ENCODE measurements at regions not wholly inside any gene's neighbourhood (a gene's known extent, or its start where the extent isn't known, plus 50 kb on each side); places are given as distances from the start of the nearest gene placed in this dataset.
"Not testable (repeated sequence)": the region's sequence is repeated elsewhere in the genome, so short reads cannot be mapped to it uniquely, and the experiment has no call there.

DNA sequence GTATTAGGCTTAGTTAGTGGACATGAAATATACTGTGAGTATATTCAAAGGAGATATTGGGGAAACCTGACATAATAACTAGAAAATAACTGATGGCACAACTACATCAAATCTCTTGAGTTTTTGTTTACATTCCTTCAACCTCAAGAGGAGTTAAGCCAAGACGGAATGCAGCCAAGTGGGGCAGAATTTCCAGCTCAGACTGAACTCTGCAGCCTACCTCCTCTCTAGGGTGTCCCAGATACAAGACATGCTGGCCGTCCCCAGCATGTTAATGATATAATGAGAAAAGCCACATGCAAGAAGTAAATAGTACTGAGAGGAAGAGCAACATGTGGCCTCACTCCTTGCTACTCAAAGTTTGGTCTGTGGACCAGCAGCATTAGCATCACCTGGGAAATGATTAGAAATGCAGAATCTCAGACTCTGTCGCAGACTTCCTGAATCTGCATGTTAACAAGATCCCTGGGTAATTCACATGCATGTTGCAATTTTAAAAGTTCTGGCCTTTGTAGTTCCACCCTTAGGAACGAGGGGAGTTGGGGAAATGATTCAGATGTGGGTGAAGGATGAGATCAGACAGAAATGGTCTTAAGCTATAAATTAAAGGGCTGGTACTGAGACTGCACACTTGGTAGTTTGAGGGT, 118.4 kb upstream of the CACUL1 start:
- DNase-seq, result no peak

DNA sequence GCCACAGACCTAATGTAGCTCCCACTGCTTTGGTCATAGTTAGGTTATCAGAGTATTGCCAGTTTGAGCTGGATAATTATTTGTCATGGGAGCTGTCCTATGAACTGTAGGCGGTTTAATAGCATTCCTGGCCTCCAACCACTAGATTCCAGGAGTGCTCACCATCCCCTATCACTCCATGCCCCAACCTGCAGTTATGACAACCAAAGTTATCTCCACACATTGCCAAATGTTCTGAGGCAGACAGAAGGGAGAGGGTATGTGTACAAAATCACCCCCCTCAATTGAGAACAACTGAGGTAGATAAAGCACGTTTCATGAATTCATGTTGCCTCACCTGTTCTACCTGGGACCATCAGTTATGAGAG, 119.0 kb upstream of the CACUL1 start:
- no peak for DNase-seq

DNA sequence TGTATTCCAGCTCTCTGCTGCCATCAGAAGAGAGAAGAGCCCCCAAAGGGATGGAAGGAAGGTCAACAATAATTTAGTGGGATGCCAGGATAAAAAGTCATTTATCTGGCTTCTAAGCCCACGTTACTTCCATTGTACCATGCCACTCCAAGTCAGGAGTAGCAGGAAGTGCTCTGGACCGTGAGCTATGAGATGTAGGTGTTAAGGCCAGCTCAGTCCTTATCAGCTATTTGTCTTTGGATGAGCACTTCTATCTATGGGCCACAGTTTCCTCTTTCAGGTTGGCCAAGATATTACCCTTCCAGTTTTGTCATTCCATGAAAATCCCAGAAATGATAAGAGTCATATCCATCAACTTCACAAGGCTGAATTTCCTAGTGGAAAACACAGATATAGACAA, 119.4 kb upstream of the CACUL1 start:
- no peak for DNase-seq

DNA sequence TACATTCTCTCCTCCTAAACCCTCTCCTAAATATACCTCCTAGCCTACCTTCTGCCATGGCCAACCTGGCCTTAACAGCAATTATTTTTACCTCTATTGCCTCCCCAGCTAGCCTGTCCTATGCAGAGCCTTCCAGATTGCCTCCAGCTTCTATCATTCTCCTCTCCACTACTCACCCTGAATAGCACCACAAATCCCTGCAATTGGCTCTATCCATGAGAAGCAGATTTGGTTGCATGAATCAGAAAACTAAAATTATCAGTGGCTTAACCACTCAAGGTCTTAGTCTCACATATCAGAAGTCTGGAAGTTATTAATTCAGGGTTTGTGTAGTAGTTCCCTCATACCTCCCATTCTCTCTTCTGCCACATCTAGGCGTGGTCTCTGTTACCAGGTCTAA, 120.3 kb upstream of the CACUL1 start:
- no peak for DNase-seq

DNA sequence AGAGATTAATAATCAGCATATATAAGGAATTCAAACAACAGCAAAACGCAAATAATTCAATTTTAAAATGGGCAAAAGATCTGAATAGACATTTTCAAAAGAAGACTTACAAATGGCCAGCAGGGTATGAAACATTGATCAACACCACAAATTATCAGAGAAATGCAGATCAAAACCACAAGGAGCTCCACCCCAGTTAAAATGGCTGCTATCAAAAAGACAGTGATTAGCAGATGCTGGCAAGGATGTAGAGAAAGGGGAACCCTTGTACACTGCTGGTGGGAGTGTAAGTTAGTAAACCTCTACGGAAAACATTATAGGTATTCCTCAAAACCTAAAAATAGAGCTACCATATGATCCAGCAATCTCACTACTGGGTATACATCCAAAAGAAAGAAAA, 128.0 kb upstream of the CACUL1 start:
- no peak for DNase-seq

DNA sequence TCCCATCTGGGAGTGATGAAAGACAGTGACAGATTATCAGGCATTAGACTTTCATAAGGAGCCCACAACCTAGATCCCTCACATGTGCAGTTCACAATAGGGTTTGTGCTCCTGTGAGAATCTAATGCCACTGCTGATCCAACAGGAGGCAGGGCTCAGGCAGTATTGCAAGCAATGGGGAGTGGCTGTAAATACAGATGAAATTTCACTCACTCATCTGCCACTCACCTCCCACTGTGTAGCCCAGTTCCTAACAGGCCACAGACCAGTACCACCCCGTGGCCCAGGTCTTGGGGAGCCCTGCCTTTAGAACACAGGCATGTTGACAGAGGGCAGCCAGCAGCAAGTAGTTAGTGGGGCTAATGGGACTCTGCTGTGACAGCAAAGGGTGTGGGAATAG, 137.3 kb upstream of the NANOS1 start:
- DNase-seq, result no peak

DNA sequence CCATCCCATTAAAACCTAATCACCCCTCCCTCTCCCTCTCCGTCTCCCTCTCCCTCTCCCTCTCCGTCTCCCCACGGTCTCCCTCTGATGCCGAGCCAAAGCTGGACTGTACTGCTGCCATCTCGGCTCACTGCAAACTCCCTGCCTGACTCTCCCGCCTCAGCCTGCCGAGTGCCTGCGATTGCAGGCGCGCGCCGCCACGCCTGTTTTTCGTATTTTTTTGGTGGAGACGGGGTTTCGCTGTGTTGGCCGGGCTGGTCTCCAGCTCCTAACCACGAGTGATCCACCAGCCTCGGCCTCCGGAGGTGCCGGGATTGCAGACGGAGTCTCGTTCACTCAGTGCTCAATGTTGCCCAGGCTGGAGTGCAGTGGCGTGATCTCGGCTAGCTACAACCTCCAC, 134.6 kb upstream of the NANOS1 start:
- DNase-seq, result not testable (repeated sequence)

DNA sequence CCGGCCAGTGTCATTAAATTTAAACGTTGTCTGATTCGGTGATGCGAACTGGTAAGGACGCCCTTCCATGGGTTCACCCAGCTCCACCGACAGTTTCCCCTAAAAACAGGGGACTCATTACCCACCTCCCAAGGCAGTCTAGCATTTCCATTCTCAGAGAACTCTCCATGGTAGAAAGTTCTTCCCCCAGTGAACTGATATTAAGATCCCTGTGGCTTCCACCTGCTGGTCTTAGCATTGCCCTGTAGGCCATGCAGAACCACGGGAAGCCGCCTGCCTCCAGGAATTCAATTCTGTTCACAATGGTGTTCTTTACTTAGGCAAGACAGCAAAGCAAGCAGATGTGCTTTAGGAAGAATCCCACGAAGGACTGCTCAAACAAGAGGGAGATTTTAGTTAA, 128.9 kb upstream of the NANOS1 start:
- no peak for DNase-seq

DNA sequence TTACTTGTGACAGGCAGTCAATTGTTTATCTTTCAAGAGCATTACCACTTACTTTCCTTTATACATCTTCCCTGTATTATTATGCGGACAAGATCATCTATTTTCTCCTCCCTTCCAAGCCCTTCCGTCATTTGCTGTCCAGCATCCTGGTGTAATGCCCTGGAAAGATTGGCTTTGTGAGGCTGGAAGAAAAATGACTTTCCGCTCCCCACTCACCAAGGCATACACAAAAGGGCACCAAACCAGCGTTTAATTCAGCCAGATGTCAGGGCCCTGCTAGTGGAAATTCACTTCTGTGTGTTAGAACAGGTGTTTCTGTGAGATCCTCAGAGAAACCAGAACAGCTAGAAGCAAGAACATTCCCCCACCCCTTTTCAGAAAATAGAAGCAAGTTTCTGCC, 128.1 kb upstream of the NANOS1 start:
- no peak for DNase-seq

DNA sequence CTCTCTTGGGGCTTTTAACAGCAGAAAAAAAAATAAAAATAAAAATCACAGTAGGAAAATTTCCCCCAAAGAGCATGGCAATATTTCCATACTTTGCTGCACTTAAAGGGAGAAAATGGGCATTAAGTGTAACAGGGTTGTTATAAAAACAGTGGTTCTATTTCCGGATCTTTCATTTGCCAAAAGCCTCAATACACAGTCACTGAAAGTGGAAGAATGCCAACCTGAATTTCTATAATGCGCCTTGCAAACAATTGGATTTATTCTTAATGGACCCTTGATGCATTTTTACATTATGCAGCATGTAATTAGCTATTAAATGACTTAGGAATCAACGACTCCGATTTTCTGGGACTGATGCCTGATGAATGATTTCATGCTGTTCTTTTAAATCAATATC, 127.6 kb upstream of the NANOS1 start:
- no peak for DNase-seq

DNA sequence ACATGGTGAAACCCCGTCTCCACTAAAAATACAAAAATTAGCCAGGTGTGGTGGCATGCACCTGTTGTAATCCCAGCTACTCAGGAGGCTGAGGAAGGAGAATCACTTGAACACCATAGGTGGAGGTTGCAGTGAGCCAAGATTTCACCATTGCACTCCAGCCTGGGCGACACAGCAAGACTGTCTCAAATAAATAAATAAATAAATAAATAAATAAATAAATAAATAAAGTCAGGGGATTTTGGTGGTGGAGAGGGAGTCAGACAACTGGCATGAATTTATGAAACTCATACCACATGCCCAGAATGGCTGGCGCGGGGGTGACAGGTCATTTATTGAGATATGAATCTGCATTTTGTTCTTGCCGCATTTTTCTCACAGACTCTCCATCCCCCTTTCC, 126.9 kb upstream of the NANOS1 start:
- not testable (repeated sequence) for DNase-seq

DNA sequence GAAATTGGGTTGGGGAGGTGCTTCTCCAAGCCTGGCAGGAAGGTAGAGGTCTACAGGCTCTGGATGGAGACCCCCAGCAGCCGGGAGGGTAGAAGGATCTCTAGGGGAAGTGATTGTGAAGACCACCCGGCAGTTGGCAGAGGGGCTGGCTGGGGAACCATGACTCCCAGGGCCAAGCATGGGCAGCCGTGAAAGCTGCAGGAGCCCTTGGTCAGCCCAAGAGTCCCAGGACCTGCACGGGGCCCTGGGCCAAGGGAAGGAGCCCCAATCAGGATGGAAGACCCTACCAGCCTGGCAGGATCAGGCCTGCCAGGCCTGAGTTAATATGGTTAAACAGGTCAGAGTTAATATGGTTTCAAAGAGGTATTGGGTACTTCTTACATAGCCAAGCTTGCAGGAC, 126.3 kb upstream of the NANOS1 start:
- no peak for DNase-seq

DNA sequence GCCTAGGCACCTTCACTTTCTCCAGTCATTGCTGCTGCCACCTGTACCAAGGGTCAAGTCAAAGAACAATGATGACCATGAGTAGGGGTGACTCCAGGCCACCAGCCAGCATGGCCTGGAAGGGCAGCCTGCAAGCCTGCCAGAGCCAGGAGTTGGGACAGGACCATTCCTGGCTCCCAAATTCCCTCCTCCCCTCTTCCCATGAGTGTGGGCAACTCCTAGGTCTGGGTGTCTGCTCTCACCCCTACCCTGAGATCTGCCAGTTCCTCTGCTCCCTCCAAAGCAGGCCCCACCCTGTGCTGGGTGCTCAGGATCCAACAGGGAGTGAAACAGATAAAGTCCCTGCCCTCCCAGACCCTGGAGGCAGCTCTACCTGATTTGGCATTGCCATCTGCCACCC, 125.8 kb upstream of the NANOS1 start:
- no peak for DNase-seq

DNA sequence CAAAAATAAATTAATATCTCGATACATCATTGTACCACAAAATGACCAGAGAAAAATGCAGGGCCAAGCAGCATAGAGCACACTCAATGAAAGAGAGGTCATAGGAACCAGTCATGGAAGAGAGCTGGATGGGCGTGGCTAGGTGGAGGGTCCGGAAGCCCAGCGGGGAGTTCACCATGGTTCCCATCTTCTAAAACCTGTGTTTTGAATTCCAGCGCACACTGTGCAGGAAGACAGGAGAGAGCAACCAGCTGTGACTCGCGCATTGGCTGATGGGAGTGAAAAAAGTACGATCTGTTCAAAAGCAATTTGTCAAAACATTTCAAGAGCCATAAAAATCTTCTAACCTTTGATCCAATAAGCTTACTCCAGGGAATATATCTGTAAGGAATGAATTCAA, 125.2 kb upstream of the NANOS1 start:
- no peak for DNase-seq

DNA sequence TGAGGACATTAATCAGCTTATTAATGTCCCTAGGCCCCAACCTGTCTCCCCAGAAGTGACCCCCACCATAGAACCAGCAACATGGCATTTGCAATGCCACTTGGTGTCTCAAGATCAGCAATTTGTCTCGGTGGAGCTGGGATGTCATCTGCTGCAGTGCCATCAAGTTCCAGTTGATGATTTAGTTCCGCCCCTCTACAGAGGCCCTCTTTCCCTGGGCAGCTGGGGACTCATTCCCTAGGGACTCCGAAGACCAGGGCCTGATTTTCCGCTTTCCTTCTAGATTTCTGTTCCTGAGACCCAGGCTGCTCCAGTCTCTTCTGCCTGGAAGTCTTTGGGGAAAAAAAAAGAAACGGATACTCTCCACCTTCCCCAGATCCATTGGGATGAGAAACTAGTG, 122.5 kb upstream of the NANOS1 start:
- DNase-seq, result no peak

DNA sequence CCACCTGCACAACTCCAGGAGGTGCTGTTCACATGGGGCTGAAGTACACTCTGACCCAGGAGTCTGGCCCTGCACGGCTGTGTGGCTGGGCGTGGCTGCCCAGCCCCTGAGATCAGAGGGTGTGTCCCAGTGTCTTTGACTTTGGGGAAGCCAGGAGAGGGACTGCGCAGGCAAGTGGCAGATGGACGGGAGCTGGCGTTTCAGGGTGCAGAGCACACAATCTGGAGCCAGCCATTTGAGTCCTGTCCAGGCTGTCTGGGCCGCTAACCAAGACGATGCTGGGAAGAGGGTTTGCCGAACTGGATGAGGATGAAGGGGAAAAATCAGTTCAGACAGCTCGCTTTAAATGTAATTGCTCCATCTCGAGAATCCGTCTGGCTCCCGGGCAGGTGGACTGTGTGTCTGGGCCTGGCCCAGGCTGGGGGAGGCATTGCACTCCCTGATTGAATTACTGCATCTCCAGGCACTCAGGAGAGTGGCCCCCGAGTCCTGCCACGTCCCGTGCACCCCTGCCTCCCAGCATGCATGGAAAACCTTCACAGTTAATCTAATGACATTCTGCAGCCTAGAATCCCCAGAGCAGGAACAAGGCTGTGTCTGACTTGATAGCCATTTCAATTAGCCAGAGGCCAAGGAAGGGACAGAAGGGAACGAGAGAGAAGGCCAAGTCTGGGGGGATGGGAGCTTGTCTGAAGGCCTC, 120.8 kb upstream of the NANOS1 start:
- DNase-seq, result no peak

DNA sequence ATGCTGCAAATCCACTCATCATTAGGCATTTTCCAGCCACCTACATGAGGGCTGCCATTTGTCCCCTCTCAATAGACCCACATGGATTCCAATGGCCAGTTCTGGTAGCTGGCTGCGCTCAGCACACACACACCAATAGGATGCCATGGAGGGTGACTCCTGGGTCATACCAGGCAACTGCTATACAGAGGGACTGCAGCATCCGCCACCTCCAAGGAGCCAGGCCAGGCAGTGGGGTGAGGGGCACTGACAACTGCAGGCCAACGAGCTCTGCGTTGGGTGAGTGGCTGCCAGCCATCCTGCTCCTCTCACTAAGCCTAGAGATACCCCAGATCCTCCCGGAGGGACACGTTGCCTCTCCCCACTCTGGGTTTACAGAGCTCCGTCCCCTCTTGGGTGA, 118.8 kb upstream of the NANOS1 start:
- no peak for DNase-seq

DNA sequence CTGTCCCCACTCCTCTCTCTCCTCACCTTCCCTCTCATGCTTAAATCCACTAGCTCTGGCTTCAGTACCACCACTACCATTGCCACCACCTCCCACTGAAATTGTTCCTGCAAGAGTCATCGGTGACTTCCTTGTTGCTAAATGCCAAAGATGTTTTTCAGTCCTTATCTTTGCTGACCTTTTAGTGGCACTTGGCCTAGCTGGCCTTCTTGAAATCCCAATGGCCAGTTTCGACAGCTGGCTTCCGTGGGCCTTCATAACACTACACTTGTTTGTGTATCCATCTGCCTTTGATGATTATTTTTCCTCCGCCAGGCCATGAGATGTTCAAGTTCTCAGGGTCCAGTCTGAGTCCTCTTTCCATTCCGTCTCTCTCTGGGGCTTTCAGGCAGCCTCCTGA, 118.2 kb upstream of the NANOS1 start:
- no peak for DNase-seq

DNA sequence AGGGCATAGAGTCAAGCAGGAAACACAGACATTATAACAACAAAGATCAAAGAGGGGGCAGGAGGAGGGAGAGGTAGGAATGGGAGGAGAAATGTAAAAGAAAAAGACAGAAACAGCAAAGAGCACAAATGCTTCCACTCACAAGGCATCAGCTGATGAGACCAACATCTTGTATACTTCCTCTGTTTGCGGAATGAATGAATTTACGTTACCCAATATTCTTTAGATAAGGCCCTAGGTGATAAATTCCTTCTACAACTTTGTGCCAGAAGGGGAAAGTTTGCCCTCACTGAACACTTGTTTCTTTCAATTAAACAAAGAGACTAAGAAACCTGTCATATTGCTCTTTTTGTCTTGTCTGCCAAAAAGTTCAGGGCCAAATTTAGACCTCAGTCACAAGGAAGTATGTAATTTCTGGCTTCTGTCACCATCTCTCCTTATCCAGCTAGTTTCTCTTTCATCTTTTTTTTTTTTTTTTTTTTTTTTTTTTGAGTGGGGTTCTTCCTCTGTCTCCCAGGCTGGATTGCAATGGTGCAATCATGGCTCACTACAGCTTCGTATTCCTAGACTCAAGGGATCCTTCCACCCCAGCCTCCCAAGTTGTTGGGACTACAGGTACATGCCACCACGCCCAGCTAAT, 116.4 kb upstream of the NANOS1 start:
- DNase-seq, result no peak

DNA sequence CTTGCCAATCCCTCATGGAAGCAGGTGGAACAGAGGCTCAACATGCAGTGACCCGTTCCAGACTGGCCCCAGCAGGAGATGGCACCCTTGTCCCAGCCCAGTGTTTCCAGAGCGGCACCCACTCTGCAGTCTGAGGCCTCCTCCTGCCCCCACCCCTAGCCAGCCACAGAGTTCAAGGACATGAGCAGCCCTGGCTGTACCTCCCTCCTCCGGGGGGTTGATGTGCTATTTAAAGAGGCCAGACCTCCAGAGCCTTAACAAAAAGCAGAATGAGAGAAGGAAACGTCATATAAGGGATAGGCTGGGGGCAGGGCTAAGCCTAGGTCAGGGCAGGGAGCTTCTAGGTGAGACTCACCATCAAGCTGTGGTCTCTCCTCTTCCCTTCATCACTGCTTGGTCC, 115.7 kb upstream of the NANOS1 start:
- DNase-seq, result no peak

DNA sequence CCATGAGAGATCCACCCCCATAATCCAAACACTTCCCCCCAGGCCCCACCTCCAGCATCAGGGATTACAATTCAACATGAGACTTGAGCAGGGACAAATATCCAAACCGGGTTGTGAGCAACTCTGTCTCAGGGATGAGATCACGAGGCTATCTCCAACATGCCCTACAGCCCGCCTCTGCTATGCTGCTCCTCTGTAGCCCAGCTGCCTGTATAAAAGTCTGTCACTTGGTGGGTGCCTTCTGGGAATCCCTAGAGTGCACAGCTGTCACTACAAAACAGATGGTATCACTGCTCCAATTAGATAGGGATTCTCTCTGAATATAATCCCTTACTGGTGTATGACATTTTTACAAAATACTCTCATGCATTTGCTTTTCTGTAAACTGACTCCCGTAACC, 114.9 kb upstream of the NANOS1 start:
- no peak for DNase-seq

DNA sequence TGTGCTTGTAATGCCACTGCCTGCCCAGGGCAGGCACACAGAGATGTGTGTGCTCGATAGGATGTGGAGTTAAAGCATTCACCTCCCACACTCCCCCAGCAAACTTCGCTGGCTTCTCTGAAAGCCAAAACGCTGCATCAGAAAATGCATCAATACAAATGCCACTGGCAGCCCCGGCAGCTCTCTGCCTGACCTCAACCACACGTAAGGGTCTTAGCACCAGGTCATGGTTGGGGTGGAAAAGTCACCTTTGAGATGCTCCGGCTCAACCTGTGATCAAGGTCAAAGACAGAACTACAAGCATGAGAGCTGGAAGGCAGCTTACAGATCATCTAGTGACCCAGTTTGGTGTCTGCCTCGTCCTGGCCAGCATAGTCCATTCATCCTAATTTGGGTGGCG, 114.4 kb upstream of the NANOS1 start:
- DNase-seq, result no peak

DNA sequence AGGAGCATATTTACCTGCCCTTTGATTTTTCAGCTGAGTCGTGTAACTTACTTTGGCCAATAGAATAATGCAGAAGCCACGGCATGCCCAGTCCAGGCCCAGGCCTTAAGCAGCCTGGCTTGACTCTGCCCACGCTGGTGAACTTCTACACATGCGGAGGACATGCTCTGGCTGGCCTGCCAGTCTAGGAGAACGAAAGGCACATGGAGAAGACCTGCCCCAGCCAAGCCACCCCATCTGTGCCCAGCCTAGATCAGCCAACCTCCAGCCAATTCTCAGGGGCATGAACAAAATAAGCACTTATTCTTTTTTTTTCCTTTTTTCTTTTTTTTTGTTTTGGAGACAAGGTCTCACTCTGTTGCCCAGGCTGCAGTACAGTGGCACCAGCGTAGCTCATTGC, 112.7 kb upstream of the NANOS1 start:
- DNase-seq, result no peak

DNA sequence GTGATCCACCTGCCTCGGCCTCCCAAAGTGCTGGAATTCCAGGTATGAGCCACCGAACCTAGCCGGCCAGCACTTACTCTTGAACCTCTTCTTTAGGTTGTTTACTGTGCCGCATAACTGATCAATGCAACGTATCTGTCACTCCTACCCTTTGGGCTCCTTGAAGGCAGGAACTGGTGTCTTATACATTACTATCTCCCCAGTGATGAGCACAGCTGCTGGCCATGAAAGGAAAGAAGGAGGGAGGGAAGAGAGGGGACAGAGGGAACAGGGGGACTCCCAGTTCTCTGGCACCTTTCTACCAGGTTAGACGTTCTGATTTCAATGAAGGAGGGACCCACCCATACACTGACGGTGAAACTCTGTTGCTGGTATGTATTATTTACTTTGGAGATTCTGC, 111.8 kb upstream of the NANOS1 start:
- no peak for DNase-seq

DNA sequence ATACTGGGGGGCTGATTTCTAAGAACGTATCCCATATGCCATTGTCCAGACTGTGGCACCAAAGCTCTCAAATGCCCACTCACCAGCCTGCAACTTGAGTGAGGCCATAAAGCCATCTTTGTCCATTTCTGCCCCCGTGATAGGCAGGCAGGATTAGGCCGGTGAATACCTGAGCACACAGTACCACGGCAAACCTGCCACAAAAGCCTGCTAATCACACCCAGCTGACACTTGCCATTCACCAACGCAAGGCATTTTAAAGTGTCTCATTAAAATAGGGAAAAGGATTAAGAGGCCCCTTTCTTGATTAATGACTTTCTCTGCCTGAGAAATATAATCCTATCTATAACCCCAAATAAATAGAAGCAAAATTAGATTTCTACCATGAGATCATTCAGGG, 111.4 kb upstream of the NANOS1 start:
- DNase-seq, result no peak
